GM18951 (cell line): ENCODE measurements at regions not wholly inside any gene's neighbourhood (a gene's known extent, or its start where the extent isn't known, plus 50 kb on each side); places are given as distances from the start of the nearest gene placed in this dataset.

Source experiments
- POLR2A ChIP-seq: IDR thresholded peaks from 4 replicates; pipeline ENCODE4 v1.6.1; 2011; ENCODE audit warnings: mild to moderate bottlenecking; ENCODE audit not compliant: insufficient read length, insufficient read depth; ENCODE audit errors: extremely low read depth
- in situ Hi-C: fragments of 300-500 bp; cut with MboI; formaldehyde crosslinking; loops from one replicate; pipeline ENCODE4 v1.12.0; 2022; ENCODE audit warnings: low sequenced_read_pairs, mixed read lengths, inconsistent platforms; ENCODE audit not compliant: unreplicated experiment

DNA sequence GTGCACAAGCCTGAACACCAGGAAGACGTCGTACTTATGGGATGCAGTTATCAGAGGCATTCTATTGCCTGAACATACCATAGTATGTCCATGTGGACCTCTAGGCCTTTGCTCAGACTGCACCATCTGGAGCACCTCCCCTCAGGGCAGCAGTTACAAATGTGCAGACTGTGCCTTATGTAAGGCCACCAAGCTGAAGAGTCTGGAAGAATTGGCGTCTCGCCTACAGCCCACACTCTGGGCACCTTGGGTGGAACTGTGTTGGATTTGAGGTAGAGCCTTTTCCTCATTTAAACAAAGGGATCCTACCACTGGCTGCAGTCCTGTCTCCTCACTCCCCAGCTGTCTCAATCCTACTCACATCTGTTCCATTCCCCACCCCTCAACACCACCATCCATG, 204.3 kb upstream of the FRMD6 start:
- no peak for TF ChIP-seq POLR2A
- in situ Hi-C loops, result no loop called here

DNA sequence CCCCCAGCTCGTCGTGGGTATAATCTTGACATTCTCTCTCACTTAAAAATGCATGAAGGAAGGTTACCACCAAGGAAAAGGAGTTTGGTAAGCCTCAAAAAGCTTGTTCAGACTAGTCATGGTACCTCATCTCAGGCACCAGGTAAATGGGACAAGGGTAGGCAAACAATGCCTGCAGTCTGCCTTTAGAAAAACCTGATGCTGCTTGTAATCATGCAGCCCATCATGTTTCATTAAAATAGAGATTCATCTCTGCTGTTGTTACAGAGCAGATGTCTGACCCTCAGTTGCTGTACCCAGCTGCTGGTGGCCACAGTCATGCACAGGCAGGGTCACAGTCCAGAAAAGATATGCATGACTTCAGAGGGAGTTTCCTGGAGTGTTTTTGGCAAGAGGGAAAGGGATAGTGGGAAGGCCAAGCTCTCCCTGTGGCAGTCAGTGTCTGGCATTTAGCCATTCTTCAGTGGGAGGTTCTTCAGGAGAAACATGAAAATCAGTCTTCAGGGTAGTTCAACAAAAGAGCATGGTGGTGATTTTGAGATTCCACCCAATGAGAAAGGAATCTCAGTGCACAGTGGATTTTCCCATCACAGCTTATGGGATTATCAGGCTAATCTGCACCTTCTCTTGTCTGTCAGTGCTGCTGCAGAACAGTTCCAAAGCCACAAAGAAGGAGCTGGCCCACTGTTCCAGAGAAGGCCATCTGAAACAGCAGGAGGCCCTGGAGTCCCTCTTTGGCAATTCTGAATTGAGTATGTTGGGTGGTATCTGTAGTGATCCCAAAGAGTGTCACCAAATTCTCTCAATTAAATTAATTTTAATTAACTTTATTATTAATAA, 202.7 kb upstream of the FRMD6 start:
- no peak for TF ChIP-seq POLR2A
- in situ Hi-C loops, result no loop called here

- no peak for TF ChIP-seq POLR2A
- in situ Hi-C loops, result no loop called here
These were observed 202.0 kb upstream of the FRMD6 start for GRCh38 chr14:51449681-51450080.

DNA sequence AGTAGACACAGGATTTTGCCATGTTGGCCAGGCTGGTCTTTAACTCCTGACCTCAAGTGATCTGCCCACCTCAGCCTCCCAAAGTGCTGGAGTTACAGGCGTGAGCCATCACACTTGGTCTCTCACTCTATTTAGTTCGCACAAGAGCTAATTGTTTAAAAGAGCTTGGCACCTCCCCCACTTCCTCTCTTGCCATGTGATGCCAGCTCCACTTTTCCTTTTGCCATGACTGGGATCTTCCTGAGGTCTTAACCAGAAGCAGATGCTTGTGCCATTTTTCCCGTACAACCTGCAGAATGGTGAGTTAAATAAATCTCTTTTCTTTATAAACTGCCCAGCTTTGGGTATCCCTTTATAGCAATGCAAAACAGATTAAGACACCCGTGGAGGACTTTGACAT, 200.1 kb upstream of the FRMD6 start:
- in situ Hi-C loops, result no loop called here
- TF ChIP-seq POLR2A, result no peak

GRCh38 chr14:51453869-51454268, 197.8 kb upstream of the FRMD6 start:
- TF ChIP-seq POLR2A, result no peak
- in situ Hi-C loops, result no loop called here

DNA sequence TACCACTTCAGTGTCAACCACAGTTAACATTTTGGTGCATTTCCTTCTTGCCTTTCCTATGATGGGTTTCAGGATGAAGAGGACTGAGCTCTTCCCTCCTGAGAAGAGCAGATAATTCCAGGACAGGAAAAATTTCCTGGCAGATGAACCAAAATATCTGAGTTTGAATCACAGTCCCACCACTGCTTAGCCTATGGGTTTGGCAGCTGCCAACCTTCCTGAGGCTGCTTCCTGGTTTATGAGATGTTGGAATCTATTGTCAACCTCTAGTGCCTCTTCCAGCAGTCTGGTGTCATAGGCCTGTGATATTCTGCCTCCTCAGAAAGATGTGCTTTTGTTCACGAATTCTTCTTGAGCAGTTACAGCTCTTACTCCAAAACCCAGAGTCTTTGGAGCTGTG, 197.4 kb upstream of the FRMD6 start:
- in situ Hi-C loops, result no loop called here
- no peak for TF ChIP-seq POLR2A

DNA sequence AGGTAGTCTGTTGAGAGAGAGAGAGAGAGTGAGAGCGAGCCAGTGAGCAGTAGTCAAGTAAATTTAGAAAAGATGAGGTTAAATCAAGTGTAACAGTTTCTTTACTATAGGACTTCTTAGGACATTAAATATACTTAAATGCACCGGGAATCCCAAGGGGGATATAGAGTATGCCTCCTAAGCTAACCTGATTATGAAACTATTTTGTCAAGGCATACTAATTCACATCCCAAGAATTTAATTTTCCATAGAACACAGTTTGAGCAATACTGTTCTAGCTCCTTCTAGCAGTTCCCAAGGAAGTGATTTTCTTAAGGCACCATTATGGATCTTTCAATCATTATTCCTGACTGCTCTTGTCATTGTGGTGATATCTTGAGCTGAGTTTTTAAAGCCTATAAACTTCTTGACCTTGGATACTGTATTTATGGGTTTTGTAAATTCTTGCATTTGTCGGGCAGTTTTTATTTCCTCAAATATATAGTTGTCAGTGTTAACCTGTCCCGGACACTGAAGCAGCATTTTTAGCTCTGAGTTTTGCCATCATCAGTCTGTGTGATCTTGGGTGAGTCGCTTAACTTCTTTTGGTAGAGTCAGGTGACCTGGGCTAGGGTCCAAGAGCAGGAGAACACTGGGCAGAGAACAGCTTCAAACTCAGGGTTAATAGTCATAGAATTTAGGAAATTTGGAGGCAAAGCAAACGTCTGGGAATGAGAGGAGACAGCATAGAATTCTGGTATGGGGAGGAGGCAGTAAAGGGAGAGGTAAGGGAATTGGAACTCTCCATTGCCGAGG, 196.5 kb upstream of the FRMD6 start:
- no peak for TF ChIP-seq POLR2A
- in situ Hi-C loops, result no loop called here

- in situ Hi-C loops, result no loop called here
- TF ChIP-seq POLR2A, result no peak
These were observed 193.7 kb upstream of the FRMD6 start for GRCh38 chr14:51457843-51458562.

DNA sequence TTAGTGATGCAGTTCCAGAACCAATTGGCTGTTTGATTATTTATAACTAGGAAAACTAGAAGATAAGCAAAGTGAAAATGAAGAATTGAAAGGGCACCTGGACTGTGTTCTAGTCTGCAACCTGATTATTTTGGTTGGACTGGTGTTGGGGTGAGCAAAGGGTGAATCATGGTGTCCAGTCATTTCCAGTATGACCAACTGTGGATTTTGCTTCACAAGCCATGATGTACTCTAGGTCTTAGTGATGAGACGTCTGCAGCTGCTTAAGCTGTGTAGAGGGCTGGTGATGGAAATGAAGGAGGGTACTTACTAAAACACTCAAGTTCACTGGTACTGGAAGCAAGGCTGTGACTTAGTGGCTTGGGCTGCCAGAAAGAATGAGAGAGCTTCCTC, 193.2 kb upstream of the FRMD6 start:
- no peak for TF ChIP-seq POLR2A
- in situ Hi-C loops, result no loop called here

DNA sequence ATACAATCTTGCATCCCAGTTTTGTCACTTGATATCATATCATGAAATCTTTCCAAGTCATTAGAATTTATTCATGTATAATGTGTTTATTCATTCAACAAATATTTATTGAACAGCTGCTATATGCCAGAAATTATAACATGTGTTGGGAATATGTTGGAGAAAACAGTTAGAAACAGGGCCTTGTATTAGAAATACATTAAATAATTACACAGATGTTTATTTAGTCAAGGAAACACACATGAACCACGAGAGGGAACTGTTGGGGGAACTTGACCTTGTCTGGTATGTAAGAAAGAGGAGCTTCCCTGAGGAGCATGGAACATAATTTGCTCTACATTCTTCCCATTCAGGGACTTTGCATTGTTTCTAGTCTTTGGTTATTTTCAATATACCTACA, 191.7 kb upstream of the FRMD6 start:
- TF ChIP-seq POLR2A, result no peak
- in situ Hi-C loops, result no loop called here

DNA sequence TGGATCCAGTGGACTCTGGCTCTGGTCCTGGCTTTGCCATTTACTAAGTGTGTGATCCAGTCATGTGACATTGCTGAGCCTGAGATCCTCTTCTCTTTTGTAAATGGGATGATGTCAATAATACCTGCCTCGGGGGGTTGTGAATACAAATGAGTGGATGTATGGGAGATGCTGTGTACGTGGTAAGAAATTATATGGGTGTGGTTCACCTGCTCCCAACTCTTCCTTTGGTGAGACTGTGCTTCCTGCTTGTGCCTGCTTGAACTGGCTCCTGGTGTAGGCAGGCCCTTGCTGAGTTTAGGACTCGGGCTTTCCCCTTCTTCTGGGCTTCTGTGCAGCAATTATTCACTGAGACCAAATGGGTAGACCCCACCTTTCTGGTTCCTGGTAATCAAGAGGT, 189.5 kb upstream of the FRMD6 start:
- in situ Hi-C loops, result no loop called here
- no peak for TF ChIP-seq POLR2A

- no peak for TF ChIP-seq POLR2A
- in situ Hi-C loops, result no loop called here
These were observed 189.0 kb upstream of the FRMD6 start for GRCh38 chr14:51462706-51463105.

GRCh38 chr14:51463461-51463860, 188.2 kb upstream of the FRMD6 start:
- TF ChIP-seq POLR2A, result no peak
- in situ Hi-C loops, result no loop called here
